T1000 (cell line): ENCODE measurements at regions not wholly inside any gene's neighbourhood (a gene's known extent, or its start where the extent isn't known, plus 50 kb on each side); places are given as distances from the start of the nearest gene placed in this dataset.

Experiments used
- DNase-seq: peaks from one replicate; lab custom pipeline; 2025; ENCODE audit warnings: mixed read lengths; lab: John Stamatoyannopoulos, UW

- DNase-seq: no peak
Observed at GRCh38 chr2:12971581-12972365, 255.0 kb downstream of the TRIB2 start.

GRCh38 chr2:12978066-12978835, 261.5 kb downstream of the TRIB2 start:
- DNase-seq: no peak

- DNase-seq: no peak
Observed at GRCh38 chr2:12979066-12979465, 262.3 kb downstream of the TRIB2 start.

- DNase-seq: no peak
Observed at GRCh38 chr2:12980817-12981216, 264.1 kb downstream of the TRIB2 start.

- no peak for DNase-seq
Observed at GRCh38 chr2:12982149-12982584, 265.4 kb downstream of the TRIB2 start.

- no peak for DNase-seq
Observed at GRCh38 chr2:12987246-12987645, 270.5 kb downstream of the TRIB2 start.

DNA sequence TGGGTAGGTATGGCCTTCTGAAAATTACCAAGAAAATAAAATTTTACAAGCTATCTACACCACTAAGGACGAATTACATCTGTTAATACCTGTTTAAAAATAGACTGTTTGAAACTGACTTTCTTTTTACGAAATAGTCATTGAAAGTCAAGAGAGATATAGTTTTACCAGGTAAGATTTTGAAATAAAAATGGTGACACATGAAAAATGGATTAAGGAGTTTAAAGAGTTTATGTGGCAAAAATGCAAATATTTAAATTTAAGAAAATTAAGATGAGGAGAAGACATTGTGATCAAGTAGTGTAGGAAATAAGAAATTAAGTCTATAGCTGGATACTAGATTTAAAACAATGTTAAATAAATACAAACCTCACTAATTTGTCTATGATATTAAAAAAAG, 271.5 kb downstream of the TRIB2 start:
- DNase-seq: no peak

DNA sequence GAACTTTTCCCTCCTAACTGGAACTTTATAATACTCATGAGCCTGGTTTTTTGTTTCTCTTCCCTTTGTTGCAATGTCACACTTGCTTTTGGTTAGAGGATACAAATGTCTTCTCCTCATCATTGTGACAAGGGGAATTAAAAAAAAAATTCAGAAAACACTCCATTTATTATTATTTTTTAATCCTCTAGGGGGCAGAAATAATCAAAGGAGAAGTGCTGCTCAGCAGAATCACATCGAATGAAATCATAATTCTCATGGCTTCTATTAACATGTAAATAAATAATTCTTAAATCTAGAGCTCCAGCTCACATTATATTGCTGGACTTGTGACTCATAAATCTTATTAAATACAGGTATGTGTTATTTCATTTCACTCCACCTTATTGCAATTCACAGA, 273.8 kb downstream of the TRIB2 start:
- DNase-seq: no peak

DNA sequence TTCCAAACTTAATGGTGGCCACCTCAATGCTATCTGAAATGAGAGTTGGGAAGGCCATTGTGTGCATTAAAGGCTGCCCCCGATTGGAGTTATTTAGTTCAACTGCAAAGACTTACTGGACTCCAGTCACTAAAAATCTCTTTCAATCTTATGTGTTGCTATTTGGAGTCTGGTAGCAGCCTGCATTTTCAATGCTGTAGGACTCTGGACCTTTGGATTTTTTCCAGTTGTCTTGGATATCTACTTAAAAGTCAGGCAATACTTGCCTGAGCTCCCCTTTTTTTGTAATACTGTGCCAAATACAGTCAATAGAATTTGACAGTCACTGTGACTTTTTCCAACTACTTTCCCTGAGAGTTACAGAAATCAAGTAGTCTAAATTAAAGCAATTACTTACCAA, 281.9 kb downstream of the TRIB2 start:
- no peak for DNase-seq

- DNase-seq: no peak
Observed at GRCh38 chr2:13000664-13001363, 284.1 kb downstream of the TRIB2 start.

- DNase-seq: no peak
Observed at GRCh38 chr2:13001408-13001807, 284.7 kb downstream of the TRIB2 start.

DNA sequence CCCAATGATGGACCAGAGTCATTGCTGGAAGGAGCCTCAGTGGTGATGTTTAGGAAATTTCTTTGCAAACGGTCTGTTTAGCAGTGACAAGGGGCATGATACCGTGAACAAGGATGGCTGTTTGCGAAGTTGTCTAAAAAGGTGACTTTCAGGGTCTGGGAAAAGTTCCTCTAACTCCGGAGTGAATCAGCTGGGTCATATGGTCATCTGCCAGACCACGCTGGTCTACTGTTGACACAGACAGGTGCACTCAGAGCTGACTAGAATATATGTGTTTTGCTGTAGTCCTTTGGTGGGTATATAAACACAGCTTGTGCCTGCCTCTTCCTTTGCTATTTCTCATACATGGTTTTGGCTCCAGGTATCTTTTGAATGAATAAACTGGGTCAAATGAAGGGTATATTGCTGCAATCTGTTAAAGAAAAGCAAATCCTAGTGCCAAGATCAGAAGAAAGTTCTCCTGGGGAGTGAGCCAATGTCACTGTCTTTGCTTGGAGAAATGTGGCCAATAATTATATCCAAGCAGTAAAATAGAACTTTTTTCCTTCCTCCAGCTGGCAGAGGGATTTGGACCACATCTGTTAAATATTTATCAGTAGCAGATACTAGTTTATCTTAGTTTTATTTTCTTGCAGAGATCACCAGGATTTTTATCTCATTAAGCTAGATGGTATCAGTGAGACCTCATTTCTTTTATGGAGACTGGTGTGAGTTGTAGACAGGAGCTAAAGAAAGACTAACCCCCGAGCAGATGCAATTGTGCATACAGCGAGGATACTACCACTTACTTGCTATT, 286.0 kb downstream of the TRIB2 start:
- no peak for DNase-seq

DNA sequence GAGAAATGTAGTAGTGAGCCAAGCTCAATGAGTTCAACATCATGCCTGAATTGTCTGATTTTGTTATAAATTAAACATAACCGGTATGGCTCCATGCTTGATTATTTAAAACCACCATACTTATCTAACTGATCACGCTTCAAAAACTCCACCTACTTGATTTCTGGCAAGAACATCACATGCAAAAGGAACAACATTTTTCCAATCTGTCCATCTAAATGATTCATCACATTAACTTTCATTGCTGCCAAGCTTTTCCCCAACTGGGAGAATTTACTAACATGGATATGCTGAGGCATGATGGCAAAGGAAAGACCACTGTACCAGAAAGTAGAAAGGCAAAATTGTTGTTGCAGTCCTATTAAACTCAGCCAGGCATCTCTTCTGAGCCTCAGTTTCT, 286.8 kb downstream of the TRIB2 start:
- DNase-seq: no peak

DNA sequence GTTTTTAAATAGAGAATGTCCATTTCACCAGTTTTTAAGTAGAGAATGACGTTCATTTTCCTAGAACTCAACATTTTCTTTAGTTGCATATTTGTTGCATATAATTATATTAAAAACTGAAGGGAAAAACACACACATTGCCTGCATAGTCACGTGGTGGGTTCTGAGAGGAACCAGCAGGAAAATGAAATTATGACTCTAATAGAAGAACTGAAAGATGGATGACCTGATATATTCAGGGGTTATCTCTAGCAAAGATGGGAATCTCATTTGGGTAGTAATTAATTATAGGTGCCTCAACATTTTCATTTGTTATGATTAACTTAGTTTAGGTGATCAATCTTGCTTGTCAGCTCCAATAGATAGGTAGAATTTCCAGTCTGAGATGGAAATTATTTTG, 288.3 kb downstream of the TRIB2 start:
- no peak for DNase-seq

DNA sequence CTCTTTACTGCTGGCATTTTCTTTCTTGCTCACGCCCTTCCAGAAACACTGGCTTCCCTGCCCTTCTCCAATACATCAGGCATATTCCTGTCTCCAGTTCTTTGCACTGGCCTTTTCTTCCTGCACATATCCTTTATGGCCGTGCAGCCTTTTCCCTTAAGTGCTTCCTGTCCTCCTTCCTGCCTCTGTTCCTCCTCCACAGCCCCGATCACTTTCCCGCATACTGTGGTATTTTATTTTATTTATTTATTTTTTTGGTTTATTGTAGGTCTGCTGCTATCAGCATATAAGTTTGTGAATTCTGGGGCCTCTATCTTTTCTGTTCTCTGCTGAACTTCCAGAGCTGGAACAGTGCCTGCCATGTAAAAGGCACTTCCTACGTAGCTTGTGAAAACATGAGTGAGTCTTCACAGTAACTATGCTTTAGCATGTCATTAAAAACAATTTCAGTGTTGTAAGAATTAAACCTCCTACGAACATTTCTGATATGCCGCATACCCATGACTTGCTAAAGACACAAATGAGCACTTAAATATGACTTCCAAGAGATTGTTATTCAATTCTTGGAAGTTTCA, 289.1 kb downstream of the TRIB2 start:
- DNase-seq: no peak

- no peak for DNase-seq
Observed at GRCh38 chr2:13006426-13006825, 289.7 kb downstream of the TRIB2 start.

DNA sequence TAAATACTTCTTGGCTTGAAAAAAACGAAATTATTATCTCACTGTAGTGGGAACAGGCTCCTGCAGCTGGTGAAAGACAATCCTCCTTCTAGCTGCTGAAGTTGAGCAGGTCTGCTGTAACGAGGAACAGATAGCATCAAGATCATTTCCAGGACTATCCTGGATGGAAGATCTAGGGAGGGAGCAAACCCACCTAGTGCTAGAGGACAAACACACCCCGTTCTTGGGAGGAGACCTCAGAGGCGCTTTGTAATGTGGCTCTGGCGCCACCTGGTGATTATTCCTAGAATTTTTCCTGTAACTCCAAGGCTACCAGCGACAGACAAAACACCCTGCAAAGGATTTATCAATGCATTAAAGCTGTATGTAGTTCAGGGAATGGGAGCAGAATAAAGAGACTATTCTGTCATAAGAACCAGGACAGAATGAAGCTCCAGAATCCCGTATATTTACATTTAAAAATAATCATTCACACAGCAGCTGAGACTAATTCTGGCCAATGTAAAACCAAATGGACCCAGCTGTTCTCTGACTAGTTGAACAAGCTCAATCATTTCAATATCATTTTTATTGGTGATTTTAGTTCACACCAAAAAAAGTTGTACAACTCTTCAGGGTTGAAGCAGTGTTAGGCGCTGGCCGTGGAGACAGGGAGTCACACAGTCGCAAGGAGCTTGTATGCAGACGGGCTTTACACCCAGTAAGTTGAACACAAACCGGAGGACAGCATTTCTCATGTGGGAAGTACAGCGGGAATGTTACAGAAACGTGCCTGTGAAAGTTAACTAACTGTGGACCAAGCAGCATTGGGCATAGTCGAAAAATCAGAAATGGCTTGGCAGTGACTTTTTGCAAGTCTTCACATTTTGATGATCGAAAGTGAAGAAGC, 290.3 kb downstream of the TRIB2 start:
- DNase-seq: peak; percentile 14

DNA sequence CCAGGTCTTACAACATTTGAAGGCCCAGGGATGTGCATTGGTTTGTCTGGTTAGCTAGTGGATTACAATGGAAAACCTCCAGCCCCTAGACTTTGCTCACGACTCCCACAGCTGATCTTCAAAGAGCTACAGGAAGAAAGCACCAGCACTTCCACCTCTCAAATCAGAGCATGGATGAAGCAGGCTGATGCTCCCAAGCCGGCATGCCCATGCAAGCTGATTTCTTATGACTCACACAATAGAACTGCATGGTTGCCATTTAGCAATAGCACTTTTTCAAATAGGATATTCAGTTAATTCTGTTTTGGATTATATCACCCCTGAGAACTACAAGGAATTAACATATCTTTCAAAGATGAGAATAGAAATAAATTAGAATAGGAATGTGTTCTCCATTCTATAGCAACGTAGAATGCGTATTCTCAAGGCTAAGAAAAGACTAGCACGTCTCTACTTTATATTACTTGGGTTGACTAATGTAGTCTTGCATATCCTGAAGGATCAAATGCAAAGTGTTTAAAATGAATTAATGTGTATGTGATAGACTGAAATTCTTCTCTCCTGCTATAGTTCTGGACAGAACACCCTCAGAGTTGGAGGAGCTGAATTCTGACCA, 292.4 kb downstream of the TRIB2 start:
- DNase-seq: no peak

GRCh38 chr2:13010283-13010682, 293.5 kb downstream of the TRIB2 start:
- no peak for DNase-seq

- no peak for DNase-seq
Observed at GRCh38 chr2:13014783-13015182, 298.0 kb downstream of the TRIB2 start.
